HCT116 (cell line): ENCODE measurements at regions not wholly inside any gene's neighbourhood (a gene's known extent, or its start where the extent isn't known, plus 50 kb on each side); places are given as distances from the start of the nearest gene placed in this dataset.

ENCODE experiments used
- ATAC-seq: fragments of 200-7000 bp; cut with Tn5 transposase; 2 replicates; pipeline ENCODE4 v1.9.1; 2020; ENCODE audit warnings: mild to moderate bottlenecking, moderate library complexity
- BruUV-seq: library from RNA; stranded (reverse); fragments of 400-500 nt; replicated peaks from 2 replicates; lab custom pipeline; 2021; lab: Mats Ljungman, UMichigan
- CTCF ChIA-PET: fragments of 300-600 bp; sonication (Branson Sonifier 250); formaldehyde crosslinking; loops from one replicate; lab custom pipeline; 2021; ENCODE audit warnings: antibody characterized with exemption; lab: Charles Lee
- POLR2A ChIA-PET: fragments of 300-600, 350-600 bp; sonication (Branson Sonifier 250); formaldehyde crosslinking; loops from one replicate; lab custom pipeline; 2021; ENCODE audit warnings: antibody characterized with exemption; lab: Charles Lee
- RAD21 ChIA-PET, 2 experiments: fragments of 300-600 bp; sonication (Branson Sonifier 250); formaldehyde crosslinking; loops; one replicate each; lab custom pipeline; 2023; ENCODE audit warnings: low total read pairs in 2 of 2; ENCODE audit not compliant: uncharacterized antibody in 2 of 2, unreplicated experiment in 2 of 2, low non-redundant PET in 1 of 2; lab: Charles Lee
- DNase-seq: peaks from one replicate; pipeline ENCODE4 v3.0.0-alpha.2; 2010; ENCODE audit warnings: low read depth, low spot score
- H2AFZ ChIP-seq: fragments of 200-600 bp; shearing (Covaris generic), sonication (generic); 2 replicates; pipeline ENCODE4 v1.6.1; 2017; ENCODE audit warnings: low read depth, mixed run types, mixed read lengths, antibody characterized with exemption, low read length; ENCODE audit not compliant: poor library complexity, severe bottlenecking
- H3K27ac ChIP-seq: 2 replicates; pipeline ENCODE4 v1.5.1; 2012; ENCODE audit warnings: low read depth, low read length
- H3K27me3 ChIP-seq: fragments of 200-600 bp; sonication (generic); 2 replicates; pipeline ENCODE4 v1.6.1; 2016; ENCODE audit warnings: mixed run types, low read length, mixed read lengths; ENCODE audit not compliant: insufficient read depth
- H3K36me3 ChIP-seq, 2 experiments: fragments of 200-500 bp in 1 of 2; fragments of 200-600 bp in 1 of 2; sonication (Bioruptor generic) in 1 of 2; sonication (generic) in 1 of 2; 2 replicates each; pipeline versions ENCODE4 v1.5.1 to v1.6.1; 2014 to 2016; ENCODE audit warnings: low read length in 2 of 2, inconsistent platforms in 1 of 2, mixed read lengths in 1 of 2, mixed run types in 1 of 2; ENCODE audit not compliant: insufficient read depth in 2 of 2, control insufficient read depth in 1 of 2
- H3K4me1 ChIP-seq, 2 experiments: fragments of 200-600 bp in 1 of 2; sonication (generic) in 1 of 2; 2 replicates each; pipeline versions ENCODE4 v1.5.1 to v1.6.1; 2012 to 2017; ENCODE audit warnings: low read length in 2 of 2, inconsistent platforms in 1 of 2, mild to moderate bottlenecking in 1 of 2, mixed read lengths in 1 of 2, mixed run types in 1 of 2, moderate library complexity in 1 of 2; ENCODE audit not compliant: insufficient read depth in 2 of 2, control insufficient read depth in 1 of 2
- H3K4me2 ChIP-seq: fragments of 200-600 bp; sonication (generic); 2 replicates; pipeline ENCODE4 v1.6.1; 2017; ENCODE audit warnings: mixed run types, low read length, mixed read lengths
- H3K4me3 ChIP-seq, 2 experiments: fragments of 200-600 bp in 1 of 2; sonication (generic) in 1 of 2; replicated peaks in 1 of 2; 2 replicates each; pipeline ENCODE4 v1.5.1; 2011 to 2016; ENCODE audit warnings: low read length in 2 of 2, control low read depth in 1 of 2, low read depth in 1 of 2, mild to moderate bottlenecking in 1 of 2, mixed read lengths in 1 of 2, mixed run types in 1 of 2
- H3K79me2 ChIP-seq: fragments of 200-600 bp; sonication (generic); 2 replicates; pipeline ENCODE4 v1.6.1; 2017; ENCODE audit warnings: mild to moderate bottlenecking, mixed run types, low read length, moderate library complexity, mixed read lengths; ENCODE audit not compliant: insufficient read depth
- H3K9ac ChIP-seq: fragments of 200-600 bp; sonication (generic); 2 replicates; pipeline ENCODE4 v1.6.1; 2016; ENCODE audit warnings: low read length, mixed read lengths
- H3K9me2 ChIP-seq: fragments of 200-600 bp; sonication (generic), shearing (Covaris generic); 2 replicates; pipeline ENCODE4 v1.6.1; 2017; ENCODE audit warnings: mixed run types, mild to moderate bottlenecking, moderate library complexity; ENCODE audit not compliant: insufficient read depth
- H3K9me3 ChIP-seq, 2 experiments: fragments of 200-500 bp in 1 of 2; fragments of 200-600 bp in 1 of 2; sonication (Bioruptor generic) in 1 of 2; sonication (generic) in 1 of 2; 2 replicates each; pipeline ENCODE4 v1.6.1; 2014 to 2017; ENCODE audit warnings: low read length in 2 of 2, mixed read lengths in 2 of 2, inconsistent platforms in 1 of 2, low read depth in 1 of 2, mild to moderate bottlenecking in 1 of 2, mixed run types in 1 of 2, moderate library complexity in 1 of 2; ENCODE audit not compliant: control insufficient read depth in 1 of 2, insufficient read depth in 1 of 2
- H4K20me1 ChIP-seq: fragments of 200-600 bp; sonication (generic), shearing (Covaris generic); 2 replicates; pipeline ENCODE4 v1.6.1; 2017; ENCODE audit warnings: mixed run types, mild to moderate bottlenecking, moderate library complexity; ENCODE audit not compliant: insufficient read depth
- ATF3 ChIP-seq: IDR thresholded peaks from 2 replicates; pipeline ENCODE4 v1.6.1; 2012
- CBX3 ChIP-seq: IDR thresholded peaks from 2 replicates; pipeline ENCODE4 v1.6.1; 2012; ENCODE audit warnings: low read depth
- CEBPB ChIP-seq: IDR thresholded peaks from 2 replicates; pipeline ENCODE4 v1.6.1; 2012; ENCODE audit warnings: low read depth
- CTCF ChIP-seq, 3 experiments: fragments of 200-600 bp in 1 of 3; sonication (generic) in 1 of 3; IDR thresholded peaks in 2 of 3; conservative IDR thresholded peaks in 1 of 3; 2 replicates each; pipeline ENCODE4 v1.5.1; 2012 to 2017; ENCODE audit warnings: low read depth in 2 of 3, low read length in 2 of 3, antibody characterized with exemption in 1 of 3, borderline replicate concordance in 1 of 3, control low read depth in 1 of 3, mild to moderate bottlenecking in 1 of 3, mixed read lengths in 1 of 3, mixed run types in 1 of 3, moderate library complexity in 1 of 3; ENCODE audit not compliant: insufficient read depth in 1 of 3
- ELF1 ChIP-seq: IDR thresholded peaks from 2 replicates; pipeline ENCODE4 v1.6.1; 2012; ENCODE audit warnings: low read depth, borderline replicate concordance
- EZH2 ChIP-seq: fragments of 200-600 bp; sonication (generic); IDR thresholded peaks from 2 replicates; pipeline ENCODE4 v1.6.1; 2017; ENCODE audit warnings: antibody characterized with exemption, mixed run types
- EZH2phosphoT487 ChIP-seq: fragments of 200-600 bp; IDR thresholded peaks from 2 replicates; pipeline ENCODE4 v1.6.1; 2018; ENCODE audit warnings: antibody characterized with exemption, borderline replicate concordance
- FOSL1 ChIP-seq: IDR thresholded peaks from 2 replicates; pipeline ENCODE4 v1.6.1; 2012; ENCODE audit warnings: low read depth
- POLR2A ChIP-seq: IDR thresholded peaks from 2 replicates; pipeline ENCODE4 v1.7.0; 2011; ENCODE audit warnings: borderline replicate concordance; ENCODE audit not compliant: insufficient read depth, insufficient read length; ENCODE audit errors: extremely low read depth
- RAD21 ChIP-seq: IDR thresholded peaks from 2 replicates; pipeline ENCODE4 v1.6.1; 2012; ENCODE audit warnings: low read depth, mild to moderate bottlenecking
- REST ChIP-seq: IDR thresholded peaks from 2 replicates; pipeline ENCODE4 v1.6.1; 2012; ENCODE audit warnings: low read depth
- SP1 ChIP-seq: IDR thresholded peaks from 2 replicates; pipeline ENCODE4 v1.6.1; 2012; ENCODE audit warnings: low read depth
- SRF ChIP-seq: IDR thresholded peaks from 2 replicates; pipeline ENCODE4 v1.6.1; 2012; ENCODE audit warnings: low read depth
- TCF7L2 ChIP-seq: IDR thresholded peaks from 2 replicates; pipeline ENCODE4 v1.7.0; 2011; ENCODE audit warnings: borderline replicate concordance, inconsistent platforms; ENCODE audit not compliant: insufficient read depth, insufficient read length; ENCODE audit errors: extremely low read depth
- YY1 ChIP-seq: IDR thresholded peaks from 2 replicates; pipeline ENCODE4 v1.6.1; 2011; ENCODE audit warnings: low read length, low read depth, moderate library complexity, mild to moderate bottlenecking; ENCODE audit not compliant: insufficient replicate concordance; ENCODE audit errors: extremely low read depth
- ZBTB33 ChIP-seq: IDR thresholded peaks from 2 replicates; pipeline ENCODE4 v1.6.1; 2011; ENCODE audit warnings: mild to moderate bottlenecking, low read length, moderate library complexity; ENCODE audit not compliant: insufficient replicate concordance; ENCODE audit errors: extremely low read depth
- ZFX ChIP-seq: fragments of 450-650 bp; IDR thresholded peaks from 2 replicates; pipeline ENCODE4 v1.6.1; 2017
- ZNF274 ChIP-seq: fragments of 200-500 bp; sonication (Bioruptor generic); IDR thresholded peaks from 2 replicates; pipeline ENCODE4 v1.6.1; 2014; ENCODE audit warnings: mild to moderate bottlenecking, low read depth, low read length, inconsistent platforms
- intact Hi-C: fragments of 100-400 bp; cut with micrococcal nuclease; formaldehyde crosslinking; loops from 2 replicates; pipeline ENCODE4 v1.10.0; 2022

- Histone ChIP-seq H4K20me1 (no peaks in the 10 kb centered on the region), H3K4me2 (no peak overlapping the region), H3K27me3 (no peaks in the 10 kb centered on the region), H3K9me2 (no peaks in the 10 kb centered on the region), H3K79me2 (no peaks in the 10 kb centered on the region), H3K27ac (no peak overlapping the region), H3K9ac (no peak overlapping the region), H2AFZ (no peak overlapping the region), H3K4me3 (no peak overlapping the region), H3K36me3 (no peaks in the 10 kb centered on the region), H3K9me3 (no peaks in the 10 kb centered on the region), H3K4me1 (no peaks in the 10 kb centered on the region)
- no peak for TF ChIP-seq POLR2A
- no peak for TF ChIP-seq CBX3
- no peak for TF ChIP-seq RAD21
- no peak for TF ChIP-seq CTCF (IDR thresholded peaks at IDR 0.05 in 2 of 3, conservative IDR thresholded peaks at IDR 0.05 in 1 of 3; ENCODE audit: borderline replicate concordance in 1 of 3, insufficient read depth in 1 of 3, low read depth in 2 of 3, low read length in 2 of 3)
- TF ChIP-seq SRF = no peak
- no peak for TF ChIP-seq ZFX
- no peak for TF ChIP-seq EZH2
- no peak for TF ChIP-seq ELF1
- no peak for TF ChIP-seq REST
- no peak for TF ChIP-seq CEBPB
- no peak for TF ChIP-seq TCF7L2
- TF ChIP-seq ZNF274 = no peak
- no peak for TF ChIP-seq EZH2phosphoT487
- TF ChIP-seq ATF3 = no peak
- no peak for TF ChIP-seq FOSL1
- no peak for TF ChIP-seq SP1
- no peak for TF ChIP-seq YY1
- no peak for TF ChIP-seq ZBTB33
- RAD21 ChIA-PET = no interaction called here
- CTCF ChIA-PET = no interaction called here
- BruUV-seq = no TSS peak
- DNase-seq (no peak), ATAC-seq (no peak)
- POLR2A ChIA-PET = no interaction called here
- intact Hi-C loops = no loop called here
Observed at GRCh38 chr3:144084929-144085328, 113.3 kb downstream of the DIPK2A start.
